ENCODE measurements at regions not wholly inside any gene's neighbourhood (a gene's known extent, or its start where the extent isn't known, plus 50 kb on each side); places are given as distances from the start of the nearest gene placed in this dataset. TPM values are rescaled to one million over a fixed set of nuclear protein-coding genes. Genes with fewer than 3 reads are reported as not detected.

DNA sequence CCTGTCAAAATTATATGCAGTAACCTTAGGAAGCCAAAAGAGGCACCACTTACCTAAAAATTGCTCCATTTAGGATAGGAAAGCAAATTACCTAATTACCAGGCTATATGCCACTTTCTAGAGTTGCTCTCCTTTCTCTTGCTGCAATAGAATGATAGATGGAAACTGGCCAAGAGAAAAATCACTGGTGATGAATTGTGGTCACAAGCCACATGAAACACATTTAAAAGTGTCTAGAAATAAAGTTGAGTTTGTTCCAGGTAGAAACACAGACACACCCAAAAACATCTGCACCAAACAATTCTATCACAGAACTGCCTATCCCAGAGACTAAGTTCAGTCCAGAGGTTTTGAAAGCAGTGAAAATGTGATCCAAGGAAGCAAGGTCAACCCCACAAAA lies 337.7 kb downstream of the PCDH19 start:
- H2AK5ac ChIP-seq (ENCODE audit: low read length, severe bottlenecking), result no peak overlapping the region
- no peak overlapping the region for H3K4ac ChIP-seq (ENCODE audit: low read depth in 1 of 2, low read length in 2 of 2)
- H2AFZ ChIP-seq (ENCODE audit: low read depth, low read length), result no peak overlapping the region
- no peak overlapping the region for H4K91ac ChIP-seq (ENCODE audit: low read length)
- H3K4me1 ChIP-seq (ENCODE audit: control insufficient read depth, insufficient read depth, low read depth, low read length), result no peaks in the 10 kb centered on the region
- DNase-seq, result no peak
- H2BK15ac ChIP-seq (ENCODE audit: low read depth, poor library complexity, severe bottlenecking), result no peak overlapping the region
- no peaks in the 10 kb centered on the region for H3K27me3 ChIP-seq (ENCODE audit: control insufficient read depth in 1 of 2, insufficient read depth in 1 of 2, low read length in 2 of 2)
- H3K18ac ChIP-seq (ENCODE audit: low read depth in 1 of 2, low read length in 2 of 2), result no peak overlapping the region
- H2BK120ac ChIP-seq (ENCODE audit: low read depth, low read length), result no peak overlapping the region
- H3K9ac ChIP-seq (ENCODE audit: low read length), result no peak overlapping the region
- H4K8ac ChIP-seq (ENCODE audit: low read length), result no peak overlapping the region
- no peaks in the 10 kb centered on the region for H3K9me3 ChIP-seq (ENCODE audit: control insufficient read depth, low read length)
- H3K14ac ChIP-seq (ENCODE audit: low read length in 2 of 2), result no peak overlapping the region
- H3K27ac ChIP-seq (ENCODE audit: low read length, poor library complexity, severe bottlenecking), result no peak overlapping the region
- no peaks in the 10 kb centered on the region for H3K79me1 ChIP-seq (replicated peaks; ENCODE audit: low read length, poor library complexity, severe bottlenecking)
- no peak overlapping the region for H2BK5ac ChIP-seq (ENCODE audit: low read depth, low read length, poor library complexity, severe bottlenecking)
- no peak overlapping the region for H3K4me2 ChIP-seq (ENCODE audit: low read length, poor library complexity, severe bottlenecking)
- no peak overlapping the region for H3K4me3 ChIP-seq (ENCODE audit: insufficient read depth in 1 of 2, low read depth in 1 of 2, low read length in 2 of 2)
- H3K23ac ChIP-seq (ENCODE audit: low read length in 2 of 2), result no peak overlapping the region
- no peaks in the 10 kb centered on the region for H3K36me3 ChIP-seq (ENCODE audit: control insufficient read depth in 1 of 2, insufficient read depth in 2 of 2, low read depth in 1 of 2, low read length in 2 of 2)
- no peak overlapping the region for H2BK12ac ChIP-seq (ENCODE audit: low read length in 2 of 2)

DNA sequence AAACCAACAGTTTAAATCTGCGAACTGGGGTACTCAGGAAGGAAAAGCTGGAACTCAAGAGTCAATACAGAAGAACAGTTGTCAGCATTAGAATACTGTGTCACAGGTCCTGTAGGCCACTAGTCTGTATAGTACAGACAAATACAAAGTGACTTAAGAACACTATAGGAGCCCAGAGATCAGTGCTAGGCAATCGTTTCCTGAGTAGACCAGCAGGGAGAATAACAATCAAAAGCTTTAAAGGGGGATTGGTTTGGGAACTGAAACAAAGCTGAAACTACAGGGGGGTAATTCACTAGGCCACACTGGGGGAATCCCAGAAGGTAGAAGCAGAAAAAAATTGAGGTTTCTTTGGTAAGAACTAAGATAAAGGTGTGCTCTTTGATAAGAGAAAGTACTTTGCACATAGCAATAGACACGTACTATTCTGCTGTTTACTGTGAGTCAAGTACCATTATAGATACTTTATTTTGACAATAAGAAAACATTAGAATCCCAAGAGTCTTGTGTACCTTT lies 339.7 kb downstream of the PCDH19 start:
- H3K79me1 ChIP-seq (replicated peaks; ENCODE audit: low read length, poor library complexity, severe bottlenecking), result no peaks in the 10 kb centered on the region
- no peak overlapping the region for H2BK12ac ChIP-seq (ENCODE audit: low read length in 2 of 2)
- H3K27ac ChIP-seq (ENCODE audit: low read length, poor library complexity, severe bottlenecking), result no peak overlapping the region
- no peak overlapping the region for H3K9ac ChIP-seq (ENCODE audit: low read length)
- H2BK5ac ChIP-seq (ENCODE audit: low read depth, low read length, poor library complexity, severe bottlenecking), result no peak overlapping the region
- no peaks in the 10 kb centered on the region for H3K4me1 ChIP-seq (ENCODE audit: control insufficient read depth, insufficient read depth, low read depth, low read length)
- H2AFZ ChIP-seq (ENCODE audit: low read depth, low read length), result no peak overlapping the region
- no peak overlapping the region for H2AK5ac ChIP-seq (ENCODE audit: low read length, severe bottlenecking)
- WGBS, result 67% methylated on average over 2 of the region's 3 CpGs
- DNase-seq, result no peak
- no peaks in the 10 kb centered on the region for H3K36me3 ChIP-seq (ENCODE audit: control insufficient read depth in 1 of 2, insufficient read depth in 2 of 2, low read depth in 1 of 2, low read length in 2 of 2)
- no peak overlapping the region for H4K91ac ChIP-seq (ENCODE audit: low read length)
- no peak overlapping the region for H3K14ac ChIP-seq (ENCODE audit: low read length in 2 of 2)
- no peak overlapping the region for H3K18ac ChIP-seq (ENCODE audit: low read depth in 1 of 2, low read length in 2 of 2)
- H3K27me3 ChIP-seq (ENCODE audit: control insufficient read depth in 1 of 2, insufficient read depth in 1 of 2, low read length in 2 of 2), result no peaks in the 10 kb centered on the region
- no peak overlapping the region for H2BK120ac ChIP-seq (ENCODE audit: low read depth, low read length)
- H3K4ac ChIP-seq (ENCODE audit: low read depth in 1 of 2, low read length in 2 of 2), result no peak overlapping the region
- no peak overlapping the region for H3K23ac ChIP-seq (ENCODE audit: low read length in 2 of 2)
- H2BK15ac ChIP-seq (ENCODE audit: low read depth, poor library complexity, severe bottlenecking), result no peak overlapping the region
- no peaks in the 10 kb centered on the region for H3K9me3 ChIP-seq (ENCODE audit: control insufficient read depth, low read length)
- H3K4me3 ChIP-seq (ENCODE audit: insufficient read depth in 1 of 2, low read depth in 1 of 2, low read length in 2 of 2), result no peak overlapping the region
- H4K8ac ChIP-seq (ENCODE audit: low read length), result no peak overlapping the region
- no peak overlapping the region for H3K4me2 ChIP-seq (ENCODE audit: low read length, poor library complexity, severe bottlenecking)

DNA sequence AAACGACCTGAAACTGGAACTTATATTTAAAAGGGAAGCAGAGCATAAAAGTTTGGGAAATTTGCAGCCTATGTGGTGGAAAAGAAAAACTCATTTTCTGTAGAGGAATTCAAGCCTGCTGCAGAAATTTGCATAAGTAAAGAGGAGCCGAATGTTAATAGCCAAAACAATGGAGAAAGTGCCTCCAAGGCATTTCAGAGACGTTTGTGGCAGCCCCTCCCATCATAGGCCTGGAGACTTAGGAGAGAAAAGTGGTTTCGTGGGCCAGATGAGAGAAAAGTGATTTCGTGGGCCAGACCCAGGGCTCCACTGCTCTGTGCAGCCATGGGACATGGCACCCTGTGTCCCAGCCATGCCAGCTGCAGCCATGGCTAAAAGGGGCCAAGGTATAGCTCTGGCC lies 361.9 kb downstream of the PCDH19 start:
- DNase-seq, result no peak
- Histone ChIP-seq H2AK5ac (ENCODE audit: low read length, severe bottlenecking) (no peak overlapping the region), H3K79me1 (replicated peaks; ENCODE audit: low read length, poor library complexity, severe bottlenecking) (no peaks in the 10 kb centered on the region), H3K27me3 (ENCODE audit: control insufficient read depth in 1 of 2, insufficient read depth in 1 of 2, low read length in 2 of 2) (peaks cover 0 to 2% of the 10 kb centered on the region in 2 experiments), H3K4ac (ENCODE audit: low read depth in 1 of 2, low read length in 2 of 2) (no peak overlapping the region), H3K18ac (ENCODE audit: low read depth in 1 of 2, low read length in 2 of 2) (no peak overlapping the region), H3K4me2 (ENCODE audit: low read length, poor library complexity, severe bottlenecking) (no peak overlapping the region), H3K14ac (ENCODE audit: low read length in 2 of 2) (no peak overlapping the region), H3K9ac (ENCODE audit: low read length) (no peak overlapping the region), H2BK12ac (ENCODE audit: low read length in 2 of 2) (no peak overlapping the region), H2BK15ac (ENCODE audit: low read depth, poor library complexity, severe bottlenecking) (no peak overlapping the region), H3K4me3 (ENCODE audit: insufficient read depth in 1 of 2, low read depth in 1 of 2, low read length in 2 of 2) (no peak overlapping the region), H3K23ac (ENCODE audit: low read length in 2 of 2) (no peak overlapping the region), H4K91ac (ENCODE audit: low read length) (no peak overlapping the region), H2BK120ac (ENCODE audit: low read depth, low read length) (no peak overlapping the region), H3K36me3 (ENCODE audit: control insufficient read depth in 1 of 2, insufficient read depth in 2 of 2, low read depth in 1 of 2, low read length in 2 of 2) (no peaks in the 10 kb centered on the region), H3K4me1 (ENCODE audit: control insufficient read depth, insufficient read depth, low read depth, low read length) (no peaks in the 10 kb centered on the region), H3K27ac (ENCODE audit: low read length, poor library complexity, severe bottlenecking) (no peak overlapping the region), H2BK5ac (ENCODE audit: low read depth, low read length, poor library complexity, severe bottlenecking) (no peak overlapping the region), H2AFZ (ENCODE audit: low read depth, low read length) (no peak overlapping the region), H3K9me3 (ENCODE audit: control insufficient read depth, low read length) (no peaks in the 10 kb centered on the region), H4K8ac (ENCODE audit: low read length) (no peak overlapping the region)
- 29% methylated on average over 5 of the region's 5 CpGs for whole genome bisulfite sequencing

Small RNA genes in the stretch of these regions (small RNA-seq; reads per million reads assigned to genes)
- not detected for gene RF00402 (ENCODE audit: low read depth)

Measured in mesenchymal stem cell (in vitro differentiated cells and primary cell).